CD4-positive, alpha-beta T cell treated with Interleukin-17A for 4 hours (primary cell): ENCODE measurements at regions not wholly inside any gene's neighbourhood (a gene's known extent, or its start where the extent isn't known, plus 50 kb on each side); places are given as distances from the start of the nearest gene placed in this dataset.

Source experiments
- DNase-seq: peaks from one replicate; pipeline ENCODE4 v3.0.0-alpha.2; 2020; ENCODE audit warnings: mixed read lengths

GRCh38 chr6:63371104-63371715 is 51.4 kb upstream of the LGSN start:
- no peak for DNase-seq

- DNase-seq: no peak
These were observed 53.3 kb upstream of the LGSN start for GRCh38 chr6:63372951-63373533.

GRCh38 chr6:63389191-63389844 is 69.5 kb upstream of the LGSN start:
- DNase-seq: no peak

GRCh38 chr6:63391203-63391970 is 71.6 kb upstream of the LGSN start:
- DNase-seq: no peak

- no peak for DNase-seq
These were observed 72.4 kb upstream of the LGSN start for GRCh38 chr6:63392092-63392724.

- no peak for DNase-seq
These were observed 75.0 kb upstream of the LGSN start for GRCh38 chr6:63394656-63395308.

GRCh38 chr6:63395381-63395780 is 75.6 kb upstream of the LGSN start:
- no peak for DNase-seq

GRCh38 chr6:63403725-63404124 is 83.9 kb upstream of the LGSN start:
- no peak for DNase-seq

GRCh38 chr6:63410435-63411426 is 90.9 kb upstream of the LGSN start:
- DNase-seq: no peak

GRCh38 chr6:63415286-63415685 is 95.5 kb upstream of the LGSN start:
- no peak for DNase-seq

- DNase-seq: no peak
These were observed 99.0 kb upstream of the LGSN start for GRCh38 chr6:63418741-63419140.

GRCh38 chr6:63424636-63425035 is 104.9 kb upstream of the LGSN start:
- DNase-seq: no peak

GRCh38 chr6:63425493-63425892 is 105.7 kb upstream of the LGSN start:
- no peak for DNase-seq

GRCh38 chr6:63426844-63427243 is 107.1 kb upstream of the LGSN start:
- DNase-seq: no peak

- DNase-seq: no peak
These were observed 108.2 kb upstream of the LGSN start for GRCh38 chr6:63427951-63428350.

- no peak for DNase-seq
These were observed 111.3 kb upstream of the LGSN start for GRCh38 chr6:63430985-63431519.

- no peak for DNase-seq
These were observed 115.2 kb upstream of the LGSN start for GRCh38 chr6:63434943-63435342.

GRCh38 chr6:63436356-63436755 is 116.6 kb upstream of the LGSN start:
- DNase-seq: no peak

- DNase-seq: no peak
These were observed 117.3 kb upstream of the LGSN start for GRCh38 chr6:63437058-63437457.

GRCh38 chr6:63440057-63440456 is 120.3 kb upstream of the LGSN start:
- no peak for DNase-seq

GRCh38 chr6:63440594-63440993 is 120.8 kb upstream of the LGSN start:
- no peak for DNase-seq
